ENCODE measurements at regions not wholly inside any gene's neighbourhood (a gene's known extent, or its start where the extent isn't known, plus 50 kb on each side); places are given as distances from the start of the nearest gene placed in this dataset.
"Not testable (repeated sequence)": the region's sequence is repeated elsewhere in the genome, so short reads cannot be mapped to it uniquely, and the experiment has no call there.

DNA sequence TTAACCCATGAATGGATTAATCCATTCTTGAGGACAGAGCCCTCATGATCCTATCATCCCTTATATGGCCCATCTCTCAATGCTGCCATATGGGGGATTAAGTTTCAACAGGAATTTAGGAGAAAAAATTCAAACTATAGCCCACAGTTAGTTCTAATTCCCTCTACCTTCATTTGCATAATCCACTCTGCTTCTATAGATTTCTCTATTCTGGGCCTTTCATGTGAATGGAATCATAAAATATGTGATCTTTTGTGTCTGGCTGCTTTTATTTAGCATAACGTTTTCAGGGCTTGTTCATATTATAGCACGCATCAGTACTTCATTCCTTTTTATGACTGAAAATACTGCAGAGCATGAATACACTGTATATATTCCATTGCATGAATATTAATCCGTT is 55.4 kb downstream of the CTSL start:
- no peak for DNase-seq (ENCODE audit: low read depth)
- no peak overlapping the region for H3K4me3 ChIP-seq (ENCODE audit: low read depth, low read length)
- TF ChIP-seq, protein P1, sequence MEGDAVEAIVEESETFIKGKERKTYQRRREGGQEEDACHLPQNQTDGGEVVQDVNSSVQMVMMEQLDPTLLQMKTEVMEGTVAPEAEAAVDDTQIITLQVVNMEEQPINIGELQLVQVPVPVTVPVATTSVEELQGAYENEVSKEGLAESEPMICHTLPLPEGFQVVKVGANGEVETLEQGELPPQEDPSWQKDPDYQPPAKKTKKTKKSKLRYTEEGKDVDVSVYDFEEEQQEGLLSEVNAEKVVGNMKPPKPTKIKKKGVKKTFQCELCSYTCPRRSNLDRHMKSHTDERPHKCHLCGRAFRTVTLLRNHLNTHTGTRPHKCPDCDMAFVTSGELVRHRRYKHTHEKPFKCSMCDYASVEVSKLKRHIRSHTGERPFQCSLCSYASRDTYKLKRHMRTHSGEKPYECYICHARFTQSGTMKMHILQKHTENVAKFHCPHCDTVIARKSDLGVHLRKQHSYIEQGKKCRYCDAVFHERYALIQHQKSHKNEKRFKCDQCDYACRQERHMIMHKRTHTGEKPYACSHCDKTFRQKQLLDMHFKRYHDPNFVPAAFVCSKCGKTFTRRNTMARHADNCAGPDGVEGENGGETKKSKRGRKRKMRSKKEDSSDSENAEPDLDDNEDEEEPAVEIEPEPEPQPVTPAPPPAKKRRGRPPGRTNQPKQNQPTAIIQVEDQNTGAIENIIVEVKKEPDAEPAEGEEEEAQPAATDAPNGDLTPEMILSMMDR (IDR thresholded peaks at IDR 0.05; ENCODE audit: low read depth, low read length, missing control alignments) = no peak

DNA sequence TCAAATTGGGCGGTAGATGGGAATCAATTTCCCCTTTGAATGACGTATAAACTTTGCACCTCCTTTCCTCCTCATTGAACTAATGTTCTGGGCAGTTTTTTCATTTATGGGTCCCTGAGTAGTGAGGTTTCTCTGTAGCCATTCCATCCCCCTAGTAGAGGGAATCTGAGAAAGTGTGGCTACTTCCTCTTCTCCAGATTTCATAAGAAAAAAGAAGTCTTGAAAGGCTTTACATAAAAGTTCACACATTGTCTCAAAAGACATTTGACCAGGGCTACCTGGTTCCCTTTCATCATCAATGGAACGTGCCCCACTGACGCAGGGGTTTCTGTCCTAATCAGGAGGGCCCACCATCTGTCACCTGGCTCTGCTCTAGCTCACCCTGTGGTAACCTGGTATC is 57.3 kb downstream of the CTSL start:
- TF ChIP-seq, protein P1 (IDR thresholded peaks at IDR 0.05; ENCODE audit: low read depth, low read length, missing control alignments) = no peak
- no peak overlapping the region for H3K4me3 ChIP-seq (ENCODE audit: low read depth, low read length)
- no peak for DNase-seq (ENCODE audit: low read depth)

DNA sequence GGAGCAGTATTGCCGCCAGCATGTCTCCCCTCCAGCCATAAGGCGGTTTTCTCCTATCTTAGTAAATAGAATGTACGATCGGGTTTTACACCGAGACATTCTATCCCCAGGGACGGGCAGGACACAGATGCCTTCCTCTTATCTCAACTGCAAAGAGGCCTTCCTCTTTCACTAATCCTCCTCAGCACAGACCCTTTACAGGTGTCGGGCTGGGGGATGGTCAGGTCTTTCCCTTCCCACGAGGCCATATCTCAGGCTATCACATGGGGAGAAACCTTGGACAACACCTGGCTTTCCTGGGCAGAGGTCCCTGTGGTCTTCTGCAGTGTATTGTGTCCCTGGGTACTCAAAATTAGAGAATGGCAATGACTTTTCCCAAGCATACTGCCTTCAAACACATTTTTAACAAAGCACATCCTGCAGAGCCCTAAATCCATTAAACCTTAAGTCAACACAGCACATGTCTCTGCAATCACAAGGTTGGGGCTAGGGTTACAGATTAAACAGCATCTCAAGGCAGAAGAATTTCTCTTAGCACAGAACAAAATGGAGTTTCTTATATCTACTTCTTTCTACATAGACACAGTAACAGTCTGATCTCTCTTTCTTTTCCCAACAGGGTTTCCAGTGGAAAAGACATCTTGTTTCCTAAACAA is 59.5 kb downstream of the CTSL start:
- not testable (repeated sequence) for DNase-seq (ENCODE audit: low read depth); H3K4me3 ChIP-seq (ENCODE audit: low read depth, low read length)

DNA sequence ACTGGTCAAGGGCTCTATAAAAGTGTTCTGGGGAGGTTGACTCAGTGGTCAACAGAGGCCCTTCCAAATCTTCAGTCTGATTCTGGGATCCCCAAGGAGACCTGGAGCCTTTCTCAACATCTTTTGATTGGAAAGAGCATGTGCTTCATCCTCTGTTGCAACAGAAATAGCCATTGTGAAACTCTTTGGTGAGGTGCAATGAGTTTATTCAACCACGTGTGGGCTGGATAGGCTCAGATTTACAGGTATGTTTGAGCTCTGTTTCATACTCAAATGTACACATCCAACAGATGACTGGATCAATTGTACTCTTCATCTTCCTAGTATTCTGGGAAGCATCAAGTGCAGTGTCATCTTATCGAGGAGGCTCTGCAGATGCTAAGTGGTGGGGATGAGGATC is 60.5 kb downstream of the CTSL start:
- no peak overlapping the region for H3K4me3 ChIP-seq (ENCODE audit: low read depth, low read length)
- no peak for DNase-seq (ENCODE audit: low read depth)
- TF ChIP-seq, protein P1 (IDR thresholded peaks at IDR 0.05; ENCODE audit: low read depth, low read length, missing control alignments) = no peak

DNA sequence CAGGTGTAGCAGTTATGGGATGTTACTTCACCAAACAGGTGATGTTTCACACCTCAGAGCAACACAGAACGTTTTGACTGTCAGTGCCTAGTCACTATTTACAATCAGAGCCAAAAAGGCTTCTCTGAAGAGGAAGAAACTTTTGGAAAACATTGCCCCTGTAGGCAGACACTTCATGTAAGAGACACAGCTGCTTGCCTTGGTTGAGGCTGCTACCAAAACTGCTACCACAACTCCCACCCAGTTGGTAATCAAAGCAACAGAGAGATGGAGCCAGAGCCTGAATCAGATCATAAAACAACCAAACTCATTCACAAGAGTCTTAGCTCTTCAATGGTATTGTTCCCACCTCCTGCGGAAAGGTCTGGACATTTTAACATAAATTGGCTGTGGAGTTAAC is 61.0 kb downstream of the CTSL start:
- H3K4me3 ChIP-seq (ENCODE audit: low read depth, low read length) = no peak overlapping the region
- TF ChIP-seq, protein P1 (IDR thresholded peaks at IDR 0.05; ENCODE audit: low read depth, low read length, missing control alignments) = no peak
- no peak for DNase-seq (ENCODE audit: low read depth)

DNA sequence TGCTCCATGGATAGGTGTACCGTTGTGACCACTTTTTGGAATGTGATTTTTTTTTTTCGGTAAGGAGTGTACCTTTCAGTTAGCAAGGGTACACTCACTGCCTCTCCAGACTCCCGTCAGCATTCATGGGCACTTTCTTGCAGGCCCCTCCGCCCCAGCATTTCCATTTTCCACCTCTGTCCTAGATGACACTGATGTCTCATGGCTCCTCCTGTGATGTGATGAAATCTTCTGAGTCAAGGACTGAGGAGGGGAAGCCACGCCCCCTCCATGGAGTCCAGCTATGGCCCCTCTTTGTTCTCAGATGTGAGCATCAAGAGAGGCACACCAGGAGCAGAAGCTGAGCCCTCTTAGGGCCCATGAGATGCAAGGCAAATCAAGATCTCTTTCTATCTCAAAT is 61.8 kb downstream of the CTSL start:
- no peak for DNase-seq (ENCODE audit: low read depth)
- no peak overlapping the region for H3K4me3 ChIP-seq (ENCODE audit: low read depth, low read length)
- TF ChIP-seq, protein P1 (IDR thresholded peaks at IDR 0.05; ENCODE audit: low read depth, low read length, missing control alignments) = no peak

DNA sequence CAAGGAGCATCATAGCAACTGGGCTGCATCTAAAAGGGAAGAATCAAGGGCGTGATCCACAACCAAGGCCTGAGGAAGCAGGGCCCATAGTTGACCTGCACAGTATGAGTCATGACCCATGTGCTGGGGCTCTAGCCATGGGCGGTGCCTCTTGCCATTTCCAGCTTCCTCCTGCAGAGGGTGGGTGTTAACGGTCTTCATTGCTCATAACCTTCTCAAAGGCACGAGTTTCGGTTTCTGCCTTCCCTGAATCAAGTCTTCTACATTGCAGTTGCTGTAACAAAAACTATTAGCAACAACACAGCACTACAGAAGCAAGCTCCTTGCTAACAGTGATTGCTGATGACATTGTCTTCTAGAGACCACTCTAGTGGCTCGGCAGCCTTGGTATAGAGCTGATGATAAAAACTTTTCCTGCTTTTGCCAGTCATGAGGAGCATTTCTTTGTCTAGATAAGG is 66.9 kb downstream of the CTSL start:
- no peak overlapping the region for H3K4me3 ChIP-seq (ENCODE audit: low read depth, low read length)
- TF ChIP-seq, protein P1 (IDR thresholded peaks at IDR 0.05; ENCODE audit: low read depth, low read length, missing control alignments) = peak; percentile 37
- peak; percentile 81 for DNase-seq (ENCODE audit: low read depth)

All from GM12864 (cell line).